Progenitor cell of endocrine pancreas (in vitro differentiated cells): ENCODE measurements at regions not wholly inside any gene's neighbourhood (a gene's known extent, or its start where the extent isn't known, plus 50 kb on each side); places are given as distances from the start of the nearest gene placed in this dataset.

ENCODE experiments used
- DNase-seq: peaks from one replicate; pipeline ENCODE4 v3.0.0; 2021; ENCODE audit warnings: low spot score; ENCODE audit not compliant: unreplicated experiment
- H3K27ac Mint-ChIP-seq: 2 replicates; pipeline ENCODE4 v1.8.0; 2021; ENCODE audit warnings: mild to moderate bottlenecking, moderate library complexity, mixed read lengths
- H3K27me3 Mint-ChIP-seq: 2 replicates; pipeline ENCODE4 v1.8.0; 2021; ENCODE audit warnings: mixed read lengths
- H3K36me3 Mint-ChIP-seq: 2 replicates; pipeline ENCODE4 v1.8.0; 2022; ENCODE audit warnings: mixed read lengths; ENCODE audit not compliant: insufficient read depth
- H3K4me1 Mint-ChIP-seq: 2 replicates; pipeline ENCODE4 v1.8.0; 2021; ENCODE audit warnings: low read depth, mixed read lengths
- H3K4me3 Mint-ChIP-seq: 2 replicates; pipeline ENCODE4 v1.8.0; 2021; ENCODE audit warnings: low read depth, mild to moderate bottlenecking, moderate library complexity, mixed read lengths
- H3K9me3 Mint-ChIP-seq: 2 replicates; pipeline ENCODE4 v1.8.0; 2021; ENCODE audit warnings: low read depth, mixed read lengths
- TF ChIP-seq, protein P1 (sequence below): fragments of 200-600 bp; sonication (generic); IDR thresholded peaks from one replicate; pipeline ENCODE4 v1.5.0; 2021; ENCODE audit warnings: antibody characterized with exemption, mild to moderate bottlenecking; ENCODE audit not compliant: unreplicated experiment

DNA sequence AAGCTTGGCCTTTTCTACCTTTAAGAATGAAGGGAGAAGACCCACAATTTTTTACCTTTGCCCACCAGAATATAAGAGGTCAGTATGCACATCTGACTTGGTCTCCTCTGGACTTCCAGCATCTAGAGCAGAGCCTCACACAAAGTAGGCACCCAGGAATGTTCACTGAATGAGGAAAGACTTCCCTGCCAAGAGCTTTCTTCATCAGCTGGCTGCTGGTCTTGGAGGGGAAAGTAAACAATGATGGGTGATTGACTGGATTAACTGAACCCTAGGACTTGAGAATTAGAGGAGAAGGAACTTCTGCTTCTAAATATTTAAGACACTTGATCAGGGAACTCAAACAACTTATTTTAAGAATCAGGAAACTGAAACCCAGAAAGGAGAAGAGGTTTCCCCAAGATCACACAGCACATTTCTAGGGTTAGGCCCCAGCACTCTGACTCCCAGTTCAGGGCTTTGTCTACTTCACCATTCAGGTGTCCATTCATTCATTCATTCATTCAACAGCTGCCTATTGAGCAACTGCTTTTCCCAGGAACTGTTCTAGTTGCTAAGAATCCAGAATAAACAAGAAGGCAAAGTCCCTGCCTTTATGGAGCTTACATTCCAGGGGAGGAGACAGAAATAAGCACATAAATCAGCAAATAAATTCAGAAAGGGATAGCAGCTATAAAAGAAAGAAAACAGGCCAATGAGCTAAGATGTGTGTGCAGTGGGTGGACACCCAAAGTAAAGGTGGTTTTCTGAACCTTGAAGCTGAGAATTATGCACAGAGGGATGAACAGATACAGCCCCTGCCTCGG is 216.9 kb upstream of the LRFN2 start:
- Mint-ChIP-seq H3K27me3 (peaks cover 24% of the 10 kb centered on the region), H3K4me3 (no peak overlapping the region), H3K4me1 (peaks cover 6% of the 10 kb centered on the region), H3K9me3 (no peaks in the 10 kb centered on the region), H3K27ac (no peak overlapping the region), H3K36me3 (no peaks in the 10 kb centered on the region)
- DNase-seq, result no peak
- TF ChIP-seq, protein P1, sequence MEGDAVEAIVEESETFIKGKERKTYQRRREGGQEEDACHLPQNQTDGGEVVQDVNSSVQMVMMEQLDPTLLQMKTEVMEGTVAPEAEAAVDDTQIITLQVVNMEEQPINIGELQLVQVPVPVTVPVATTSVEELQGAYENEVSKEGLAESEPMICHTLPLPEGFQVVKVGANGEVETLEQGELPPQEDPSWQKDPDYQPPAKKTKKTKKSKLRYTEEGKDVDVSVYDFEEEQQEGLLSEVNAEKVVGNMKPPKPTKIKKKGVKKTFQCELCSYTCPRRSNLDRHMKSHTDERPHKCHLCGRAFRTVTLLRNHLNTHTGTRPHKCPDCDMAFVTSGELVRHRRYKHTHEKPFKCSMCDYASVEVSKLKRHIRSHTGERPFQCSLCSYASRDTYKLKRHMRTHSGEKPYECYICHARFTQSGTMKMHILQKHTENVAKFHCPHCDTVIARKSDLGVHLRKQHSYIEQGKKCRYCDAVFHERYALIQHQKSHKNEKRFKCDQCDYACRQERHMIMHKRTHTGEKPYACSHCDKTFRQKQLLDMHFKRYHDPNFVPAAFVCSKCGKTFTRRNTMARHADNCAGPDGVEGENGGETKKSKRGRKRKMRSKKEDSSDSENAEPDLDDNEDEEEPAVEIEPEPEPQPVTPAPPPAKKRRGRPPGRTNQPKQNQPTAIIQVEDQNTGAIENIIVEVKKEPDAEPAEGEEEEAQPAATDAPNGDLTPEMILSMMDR, result no peak

DNA sequence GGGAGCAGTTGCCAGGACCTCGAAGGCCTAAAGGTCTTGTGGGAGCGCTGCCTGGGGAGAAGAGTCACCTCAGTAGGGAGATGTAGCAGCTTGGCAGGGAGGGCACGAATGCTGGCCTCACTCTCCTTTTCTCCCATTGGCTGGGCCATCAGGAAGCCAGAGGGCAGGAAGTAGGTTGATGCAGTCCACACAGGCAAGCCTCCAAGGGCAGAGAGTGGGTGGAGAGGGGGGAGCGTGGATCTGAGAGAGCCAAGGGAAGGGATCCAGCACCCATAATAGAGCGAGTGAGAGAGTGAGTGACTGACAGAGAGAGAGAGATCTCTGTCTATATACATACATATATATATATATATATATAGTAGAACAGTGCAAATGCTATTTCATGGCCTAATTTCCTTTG is 215.3 kb upstream of the LRFN2 start:
- no peak for DNase-seq
- H3K4me1 Mint-ChIP-seq, result peaks cover 6% of the 10 kb centered on the region
- H3K27ac Mint-ChIP-seq, result no peak overlapping the region
- peaks cover 34% of the 10 kb centered on the region for H3K27me3 Mint-ChIP-seq
- TF ChIP-seq, protein P1, result no peak
- no peaks in the 10 kb centered on the region for H3K36me3 Mint-ChIP-seq
- no peaks in the 10 kb centered on the region for H3K9me3 Mint-ChIP-seq
- no peak overlapping the region for H3K4me3 Mint-ChIP-seq

GRCh38 chr6:40799296-40800140 is 212.4 kb upstream of the LRFN2 start:
- Mint-ChIP-seq H3K36me3 (no peaks in the 10 kb centered on the region), H3K27me3 (peaks cover 41% of the 10 kb centered on the region), H3K4me3 (no peak overlapping the region), H3K4me1 (peaks cover 6% of the 10 kb centered on the region), H3K27ac (peak overlapping the region; percentile 35), H3K9me3 (no peaks in the 10 kb centered on the region)
- DNase-seq, result no peak
- TF ChIP-seq, protein P1, result no peak

- Mint-ChIP-seq H3K9me3 (no peaks in the 10 kb centered on the region), H3K27me3 (peaks cover 45% of the 10 kb centered on the region), H3K4me1 (peaks cover 6% of the 10 kb centered on the region), H3K36me3 (no peaks in the 10 kb centered on the region), H3K4me3 (no peak overlapping the region), H3K27ac (no peak overlapping the region)
- DNase-seq, result no peak
- TF ChIP-seq, protein P1, result no peak
These were observed 211.1 kb upstream of the LRFN2 start for GRCh38 chr6:40798069-40798770.
